Hematopoietic multipotent progenitor cell treated with erythropoietin and hydrocortisone succinate and interleukin-3 and kit ligand, for 8 days (in vitro differentiated cells): ENCODE measurements at regions not wholly inside any gene's neighbourhood (a gene's known extent, or its start where the extent isn't known, plus 50 kb on each side); places are given as distances from the start of the nearest gene placed in this dataset.

Experiments used
- DNase-seq: peaks from one replicate; pipeline ENCODE4 v3.0.0-alpha.2; 2015

DNA sequence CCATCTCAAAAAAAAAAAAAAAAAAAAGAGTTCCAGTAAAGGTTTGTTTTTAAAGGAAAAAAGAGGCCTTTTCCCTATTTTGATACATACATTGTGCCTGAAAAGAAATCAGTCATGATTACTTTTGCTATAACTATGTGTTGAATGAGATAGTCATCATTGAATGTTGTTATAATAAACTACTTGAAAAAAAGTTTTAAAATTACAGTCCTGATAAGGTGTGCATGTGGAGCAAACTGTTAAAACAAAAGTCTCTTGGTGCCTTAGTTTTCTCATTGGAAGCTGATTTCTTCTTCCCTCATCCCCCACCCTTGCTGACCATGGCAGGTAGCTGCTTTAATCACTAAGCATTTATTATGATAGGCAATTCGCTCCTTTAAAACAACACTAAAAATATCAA lies 172.3 kb upstream of the TBCA start:
- DNase-seq: no peak

DNA sequence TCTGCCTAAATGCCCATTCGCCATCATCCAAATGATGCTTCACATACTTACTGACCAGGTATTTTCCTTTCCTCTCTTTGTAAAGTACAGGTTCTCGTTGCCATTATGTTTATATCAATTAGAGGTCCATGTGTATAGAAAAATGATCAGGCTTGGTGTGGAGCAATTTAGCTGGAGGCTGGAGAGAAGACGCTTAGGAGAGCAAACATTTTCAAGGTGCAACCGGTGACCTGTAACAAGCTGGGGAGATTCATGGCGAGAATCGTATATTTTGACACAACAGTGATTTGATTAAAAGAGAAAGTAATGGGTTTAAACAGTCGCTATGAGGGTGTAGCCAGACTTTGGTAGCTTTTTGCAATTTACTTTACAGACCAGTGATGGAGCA lies 170.9 kb upstream of the TBCA start:
- DNase-seq: no peak

DNA sequence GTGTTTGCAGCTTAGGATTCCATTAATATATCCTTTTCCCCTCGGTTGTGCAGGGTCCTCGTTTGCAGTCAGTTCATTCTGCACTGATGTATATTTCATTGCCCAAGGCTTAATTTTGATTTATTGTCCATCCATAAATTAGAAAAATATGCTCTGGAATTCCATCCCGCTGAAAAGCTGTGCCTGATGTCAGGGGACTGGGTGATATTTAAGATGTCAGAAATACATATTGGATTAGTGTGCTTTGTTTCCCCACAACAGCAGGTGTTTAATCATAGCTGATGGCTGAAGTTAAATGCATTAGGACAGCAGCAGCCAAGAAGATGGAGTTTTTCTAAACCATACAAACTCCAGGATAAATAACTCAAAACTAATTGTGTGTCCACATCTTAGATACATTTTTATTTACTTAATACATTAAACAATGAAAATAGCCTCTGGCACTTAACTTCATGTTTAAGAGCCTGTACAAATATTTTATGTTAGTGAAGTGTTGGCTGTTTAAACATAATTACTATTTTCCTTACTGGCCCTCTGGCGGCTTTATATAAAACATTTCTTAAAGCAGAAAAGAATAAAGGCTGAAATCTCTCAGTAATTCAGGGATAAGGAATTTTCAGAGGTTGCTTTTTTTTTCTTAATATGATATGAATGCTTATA lies 170.4 kb upstream of the TBCA start:
- DNase-seq: no peak

DNA sequence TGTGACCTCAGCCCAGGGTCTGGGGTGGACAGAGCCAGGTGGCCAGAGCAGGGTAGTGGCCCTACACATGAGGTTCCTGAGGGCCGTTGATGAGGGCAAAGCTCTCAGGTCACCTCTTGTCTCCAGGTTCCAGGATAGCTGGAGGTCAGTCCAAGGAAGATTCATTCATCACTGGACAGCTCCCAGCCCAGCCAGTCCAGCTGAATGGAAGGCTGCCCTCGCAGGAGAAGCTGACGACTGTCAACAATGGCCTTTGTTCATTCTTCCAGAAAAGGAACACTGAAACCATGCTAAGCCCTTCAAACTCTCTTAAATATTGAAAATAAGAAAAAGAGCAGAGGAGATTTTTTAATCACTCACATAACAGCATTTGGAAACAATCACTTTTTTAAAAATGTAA lies 169.7 kb upstream of the TBCA start:
- no peak for DNase-seq

DNA sequence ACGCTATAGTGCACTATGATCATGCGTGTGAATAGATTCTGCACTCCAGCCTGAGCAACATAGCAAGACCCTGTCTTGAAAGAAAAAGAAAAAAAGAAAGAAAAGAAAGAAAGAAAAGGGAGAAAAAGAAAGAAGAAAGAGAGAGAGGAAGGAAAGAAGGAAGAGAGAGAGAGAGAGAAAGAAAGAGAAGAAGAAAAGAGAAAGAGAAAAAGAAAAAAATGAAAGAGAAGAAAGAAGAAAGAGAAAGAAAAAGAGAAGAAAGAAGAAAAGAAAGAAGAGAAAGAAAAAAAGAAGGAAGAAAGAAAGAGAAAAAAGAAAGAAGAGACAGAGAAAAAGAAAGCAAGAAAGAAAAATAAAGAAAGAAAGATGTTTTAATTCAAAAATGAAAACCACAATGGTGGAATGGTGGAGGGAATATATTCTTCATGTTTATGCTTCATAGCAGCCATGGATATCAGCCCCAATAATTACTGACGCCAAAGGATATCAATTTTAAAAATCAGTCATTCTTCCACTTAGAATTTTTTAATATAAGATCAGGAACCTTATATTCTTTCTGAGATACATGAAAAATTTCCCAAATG lies 168.7 kb upstream of the TBCA start:
- no peak for DNase-seq

DNA sequence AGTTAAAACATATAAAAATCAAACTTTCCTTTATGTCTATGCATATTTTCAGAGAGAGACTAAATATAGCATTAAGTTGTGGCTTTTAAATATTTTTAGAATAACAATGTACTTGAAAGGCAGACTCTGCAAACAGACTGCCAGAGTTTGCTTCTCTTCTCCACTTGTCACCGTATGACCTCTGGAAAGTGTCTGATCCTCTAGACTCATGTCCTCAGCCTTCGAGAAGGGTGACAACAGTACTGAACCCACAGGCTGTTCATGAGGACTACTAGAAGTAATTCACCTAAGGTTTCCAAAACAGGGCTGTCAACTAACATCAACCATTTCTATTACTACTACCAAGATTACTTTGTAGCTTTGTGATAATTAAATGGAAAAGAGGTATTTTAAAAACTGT lies 167.7 kb upstream of the TBCA start:
- no peak for DNase-seq

DNA sequence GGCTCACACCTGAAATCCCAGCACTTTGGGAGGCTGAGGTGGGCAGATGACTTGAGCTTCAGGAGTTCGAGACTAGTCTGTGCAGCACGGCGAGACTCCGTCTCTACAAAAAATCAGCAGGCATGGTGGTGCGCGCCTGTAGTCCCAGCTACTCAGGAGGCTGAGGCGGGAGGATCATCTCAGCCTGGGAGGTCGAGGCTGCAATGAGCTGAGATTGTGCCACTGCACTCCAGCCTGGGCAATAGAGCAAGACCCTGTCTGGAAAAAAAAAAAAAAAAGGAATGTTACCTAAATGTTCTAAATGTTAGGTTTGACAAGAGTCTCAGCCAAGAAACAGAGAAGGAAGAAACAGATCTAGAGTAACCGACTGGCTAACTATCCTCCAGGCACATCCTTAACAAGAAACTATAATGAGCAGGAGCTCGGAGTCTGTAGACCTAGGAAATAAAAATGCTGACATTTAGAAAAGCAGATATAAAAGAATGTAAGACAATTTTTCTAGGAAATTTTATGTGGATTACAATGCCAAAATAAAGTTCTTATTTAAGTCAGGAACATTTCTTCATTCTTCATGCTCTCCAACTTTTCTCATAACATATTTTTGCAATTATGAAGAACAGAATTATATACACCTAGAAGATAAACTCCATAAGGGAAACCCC lies 166.6 kb upstream of the TBCA start:
- DNase-seq: no peak

DNA sequence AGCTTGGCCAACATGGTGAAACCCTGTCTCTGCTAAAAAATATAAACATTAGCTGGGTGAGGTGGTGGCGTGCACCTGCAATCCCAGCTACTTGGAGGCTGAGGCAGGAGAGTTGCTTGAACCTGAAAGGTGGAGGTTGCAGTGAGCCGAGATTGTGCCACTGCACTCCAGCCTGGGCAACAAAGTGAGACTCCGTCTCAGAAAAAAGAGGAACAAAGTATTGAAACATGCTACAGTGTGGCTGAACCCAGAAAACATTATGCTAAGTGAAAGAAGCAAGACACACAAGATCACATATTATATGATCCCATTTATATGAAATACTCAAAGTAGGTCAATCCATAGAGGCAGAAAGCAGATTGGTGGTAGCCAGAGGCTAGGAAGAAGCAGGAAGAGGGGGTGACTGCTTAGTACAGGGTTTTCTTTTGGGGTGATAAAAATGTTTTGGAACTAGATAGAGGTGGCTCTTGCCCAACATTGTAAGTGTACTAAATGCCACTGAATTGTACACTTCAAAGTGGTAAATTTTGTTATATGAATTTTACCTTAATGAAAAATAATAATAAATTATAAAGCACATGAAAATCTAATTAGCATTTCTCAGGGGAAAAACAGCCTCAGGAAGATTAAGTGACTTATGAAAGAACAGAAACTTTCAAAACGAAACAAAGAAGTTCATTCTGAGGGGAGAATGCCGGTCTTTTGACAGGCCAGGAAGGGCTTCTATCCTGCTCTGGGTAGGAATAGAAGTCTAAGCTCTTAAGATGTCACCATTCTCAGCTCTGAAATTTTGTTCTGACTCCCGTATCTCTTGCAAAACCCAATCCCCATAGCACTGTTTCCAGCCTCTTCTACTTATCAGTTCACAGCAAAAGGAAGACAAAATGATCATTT lies 161.1 kb upstream of the TBCA start:
- DNase-seq: peak; percentile 41

DNA sequence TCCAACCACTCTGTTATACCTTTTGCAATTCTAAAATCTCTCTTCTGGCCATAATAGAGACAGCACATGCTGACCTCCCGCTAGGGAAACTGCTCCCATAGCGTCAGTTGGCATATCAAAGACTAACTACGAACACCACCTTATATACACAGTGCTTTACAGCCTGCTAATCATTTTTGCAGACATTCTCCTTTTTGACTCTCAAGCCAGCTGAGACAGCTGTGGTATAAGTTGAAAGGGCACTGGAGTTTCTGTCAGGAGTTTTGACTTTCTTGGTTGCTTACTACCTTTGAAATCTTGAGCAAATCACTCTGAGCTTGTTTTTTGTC lies 160.2 kb upstream of the TBCA start:
- DNase-seq: no peak

DNA sequence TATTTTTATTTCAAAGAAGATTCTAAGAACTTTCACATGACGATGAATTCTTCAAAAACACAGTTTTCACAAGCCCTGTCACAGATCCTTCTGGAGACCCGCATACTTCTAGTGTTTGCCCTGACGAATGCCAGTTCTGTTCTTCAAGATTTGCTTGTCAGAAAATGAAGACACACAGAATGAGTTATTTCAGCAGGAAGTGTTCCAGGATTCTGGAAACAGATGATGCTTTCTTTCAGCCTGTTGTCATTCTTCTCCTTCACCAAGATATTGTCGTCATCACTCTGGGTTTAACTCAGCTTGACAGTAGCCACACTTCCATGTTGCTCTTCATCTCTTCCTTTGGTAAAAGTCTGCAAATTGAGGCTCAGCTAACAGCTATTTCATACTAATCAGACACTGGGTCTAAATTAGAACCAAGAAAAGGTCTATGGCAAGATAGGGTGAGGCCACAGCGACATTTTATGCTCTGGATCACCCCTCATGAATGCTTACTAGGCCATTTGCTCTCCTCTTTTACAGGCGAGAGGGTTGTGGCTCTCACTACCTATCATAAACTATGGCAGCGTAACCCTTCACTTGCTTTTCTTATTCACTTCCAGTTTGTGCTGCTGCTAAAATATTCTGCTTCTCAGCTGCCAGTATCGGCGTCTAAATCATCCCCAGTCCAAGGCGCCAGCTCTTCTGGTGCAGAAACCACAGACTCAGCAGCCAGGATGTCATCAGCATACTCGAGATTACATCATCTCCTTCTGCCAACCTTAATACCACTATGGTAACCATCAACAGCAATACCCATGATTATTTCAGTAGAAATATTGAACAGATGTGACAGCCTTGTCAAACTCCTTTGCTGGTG lies 159.6 kb upstream of the TBCA start:
- DNase-seq: peak; percentile 54

DNA sequence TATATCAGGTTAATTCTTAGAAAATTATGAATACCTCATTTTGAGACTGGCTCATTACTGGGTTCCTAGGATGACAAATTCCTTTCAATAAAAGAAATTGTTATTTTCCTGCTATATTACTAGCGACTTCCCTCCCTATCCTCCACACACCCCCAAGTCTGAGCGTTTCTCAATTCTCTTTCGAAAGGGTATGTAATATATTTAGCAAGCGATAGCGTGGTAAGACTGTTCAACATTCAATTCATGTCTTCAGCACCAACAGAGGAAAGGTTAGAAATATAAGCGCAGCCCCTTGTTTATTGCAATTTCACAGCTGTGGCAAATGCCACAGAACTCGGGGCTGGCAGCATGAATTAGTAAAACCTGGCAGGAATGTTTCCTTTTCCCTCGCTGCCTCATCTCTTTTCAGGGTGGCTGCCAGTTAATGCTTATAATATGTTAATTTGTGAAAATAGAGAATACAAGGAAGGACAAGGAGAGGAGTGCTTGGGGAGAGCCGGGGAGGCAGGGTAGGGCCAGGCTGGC lies 152.7 kb upstream of the TBCA start:
- no peak for DNase-seq

DNA sequence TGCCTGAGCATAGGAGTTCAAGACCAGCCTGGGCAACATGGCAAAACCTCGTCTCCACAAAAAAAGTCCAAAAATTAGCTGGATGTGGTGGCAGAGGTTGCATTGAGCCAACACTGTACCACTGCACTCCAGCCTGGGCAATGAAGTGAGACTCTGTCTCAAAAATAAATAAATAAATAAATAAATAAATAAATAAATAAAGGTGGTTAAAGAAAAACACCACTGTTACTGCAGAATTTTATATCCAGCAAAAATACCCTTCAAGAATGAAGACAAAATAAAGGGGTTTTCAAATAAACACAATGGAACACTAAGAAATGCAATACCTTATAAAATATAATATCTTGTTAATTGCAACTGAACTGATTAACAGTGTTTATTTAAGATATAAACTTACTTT lies 150.2 kb upstream of the TBCA start:
- no peak for DNase-seq

DNA sequence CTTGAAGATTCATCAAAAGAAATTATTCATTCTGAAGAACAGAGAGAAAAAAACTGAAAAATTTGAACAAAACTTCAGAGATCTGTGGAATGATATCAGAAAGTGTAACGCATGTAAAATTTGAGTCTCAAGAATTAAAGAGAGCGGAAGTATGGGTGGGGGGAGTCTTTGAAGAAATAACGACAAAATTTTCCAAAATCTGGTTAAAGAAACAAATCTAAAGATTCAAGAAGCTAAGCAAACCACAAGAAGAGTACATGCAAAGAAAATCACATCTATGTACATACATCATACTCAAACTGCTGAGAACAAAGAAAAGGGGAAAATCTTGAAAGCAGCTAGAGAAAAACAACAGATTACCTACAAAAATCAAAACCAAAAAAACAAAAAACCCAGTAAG lies 149.4 kb upstream of the TBCA start:
- DNase-seq: no peak

DNA sequence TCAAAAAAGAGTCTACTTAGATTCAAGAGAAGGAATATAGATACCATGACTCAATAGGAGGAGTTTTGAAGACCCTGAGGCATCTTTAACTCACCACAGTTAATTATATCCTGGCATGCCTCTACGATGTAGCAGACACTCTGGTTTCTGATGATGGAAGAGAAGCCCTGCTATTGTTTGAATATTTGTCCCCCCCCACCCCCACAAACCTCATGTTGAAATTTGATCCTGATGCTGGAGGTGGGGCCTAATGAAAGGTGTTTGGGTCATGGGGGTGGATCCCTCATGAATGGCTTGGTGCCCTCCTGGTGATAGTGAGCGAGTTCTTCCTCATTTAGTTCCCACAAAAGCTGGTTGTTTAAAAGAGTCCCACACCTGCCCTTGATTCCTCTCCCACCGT lies 147.9 kb upstream of the TBCA start:
- DNase-seq: no peak

DNA sequence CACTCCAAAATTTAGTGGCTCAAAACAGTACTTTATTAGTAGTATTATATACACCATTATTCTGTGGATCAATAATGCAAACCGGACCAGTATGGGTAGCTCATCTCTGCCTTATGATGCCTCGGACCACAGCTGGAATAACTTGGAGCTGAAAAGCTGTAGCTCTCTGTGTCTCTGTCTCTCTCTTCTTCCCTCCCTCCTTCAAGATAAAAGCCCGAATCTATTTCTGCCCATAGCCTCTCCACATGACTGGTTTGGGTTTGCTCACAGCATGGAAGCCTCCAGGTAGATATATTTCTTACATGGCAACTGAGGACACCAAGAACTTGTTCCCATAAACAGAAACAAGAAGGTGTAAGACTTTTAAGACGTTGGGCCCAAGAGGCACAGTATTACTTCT lies 147.5 kb upstream of the TBCA start:
- no peak for DNase-seq

DNA sequence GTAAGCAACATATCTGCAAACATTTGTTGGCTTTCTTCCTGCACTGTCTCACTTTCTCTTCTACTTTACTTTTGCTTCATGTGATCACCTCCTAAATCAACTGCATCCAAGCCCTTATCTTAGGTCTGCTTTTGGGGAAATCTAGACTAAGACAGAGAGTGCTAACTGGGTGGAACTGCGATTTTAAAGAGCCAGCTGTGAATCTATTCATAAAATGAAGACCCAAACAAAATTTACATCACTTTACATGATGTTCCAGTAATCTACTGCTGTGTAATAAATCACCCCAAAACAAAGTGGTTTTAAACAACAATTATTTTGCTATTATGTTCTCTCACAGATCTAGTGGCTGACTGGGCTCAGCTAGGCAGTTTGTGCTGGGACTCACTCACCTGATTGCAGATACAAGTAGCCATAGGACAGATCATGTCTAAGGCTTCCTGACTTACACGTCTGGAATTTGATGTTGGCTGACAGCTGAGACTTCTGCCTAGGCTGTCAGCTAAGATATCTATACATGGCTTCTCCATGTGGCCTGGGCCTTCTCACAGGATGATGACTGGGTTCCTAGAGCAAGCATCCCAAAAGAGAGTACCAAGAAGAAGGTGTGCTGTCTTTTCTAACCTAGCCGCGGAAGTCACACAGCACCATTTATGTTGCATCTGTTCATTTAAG lies 145.1 kb upstream of the TBCA start:
- no peak for DNase-seq

DNA sequence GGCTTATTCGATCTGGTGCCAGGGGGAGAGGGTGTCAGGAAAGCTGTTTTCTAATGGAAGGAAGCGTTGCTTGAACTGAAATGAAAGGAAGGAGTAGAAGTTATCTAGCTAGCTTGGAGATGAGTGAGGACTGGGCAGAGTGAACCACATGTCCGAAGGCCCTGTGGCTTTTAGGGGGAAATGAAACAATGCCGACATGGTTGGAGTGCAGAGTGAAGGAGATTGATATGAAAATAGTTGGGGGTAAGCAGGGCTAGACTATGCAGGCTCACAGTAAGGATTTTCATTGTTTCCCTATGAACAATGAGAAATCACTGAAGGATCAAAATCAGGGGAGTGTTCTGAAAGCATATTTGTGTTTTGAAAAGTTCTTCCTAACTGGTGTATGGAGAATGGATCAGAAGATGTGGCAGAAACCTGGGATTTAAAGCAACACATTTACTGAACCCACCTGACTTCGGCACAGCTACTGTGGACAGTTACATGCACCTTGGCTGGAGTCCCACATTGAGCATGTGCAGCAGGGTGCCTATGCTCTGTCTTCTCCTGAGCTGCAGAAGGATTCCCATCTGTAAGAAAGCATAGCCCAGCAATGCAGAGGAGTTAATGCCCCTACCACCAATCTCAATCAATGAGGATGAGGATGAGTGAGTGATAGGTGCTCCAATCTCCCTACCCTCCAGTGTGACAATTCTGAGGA lies 144.4 kb upstream of the TBCA start:
- DNase-seq: no peak

DNA sequence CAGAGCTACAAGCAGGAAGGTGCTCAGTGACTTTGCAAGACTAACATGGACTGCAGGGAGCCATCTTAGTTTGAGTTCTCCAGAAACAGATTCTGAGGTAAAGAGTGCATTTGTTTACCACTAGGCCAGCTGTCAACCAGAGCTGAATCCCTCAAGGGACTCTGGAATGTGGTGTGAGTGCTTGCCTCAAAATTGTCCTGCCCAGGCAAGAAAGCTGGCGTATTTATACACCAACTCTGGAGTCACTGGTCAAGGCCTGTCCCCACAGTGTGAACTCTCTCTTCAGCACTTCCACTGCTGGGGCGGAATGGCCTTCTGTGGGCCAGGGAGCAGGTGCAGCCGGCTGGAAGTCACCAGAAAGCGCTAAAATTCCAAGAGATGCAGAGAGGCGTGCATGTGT lies 139.2 kb upstream of the TBCA start:
- DNase-seq: no peak

DNA sequence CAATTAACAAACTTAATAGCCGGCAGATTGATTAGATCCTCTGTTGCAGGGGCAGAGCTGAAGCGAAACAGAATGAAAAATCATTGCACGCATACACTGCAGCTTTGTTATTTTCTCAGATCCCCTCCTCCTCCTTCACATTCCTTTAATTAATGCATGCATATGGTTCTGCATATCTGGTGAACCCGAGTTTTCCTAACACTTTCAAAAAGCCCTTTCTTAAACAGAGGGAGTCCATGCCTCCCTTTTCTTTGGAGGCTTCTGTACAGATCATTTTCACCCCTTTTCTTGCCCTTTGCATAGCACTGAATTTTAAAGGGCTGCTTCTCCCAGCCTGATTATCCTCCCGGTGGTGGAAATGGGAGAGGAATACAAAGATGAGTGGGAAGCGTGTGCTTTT lies 136.6 kb upstream of the TBCA start:
- no peak for DNase-seq

DNA sequence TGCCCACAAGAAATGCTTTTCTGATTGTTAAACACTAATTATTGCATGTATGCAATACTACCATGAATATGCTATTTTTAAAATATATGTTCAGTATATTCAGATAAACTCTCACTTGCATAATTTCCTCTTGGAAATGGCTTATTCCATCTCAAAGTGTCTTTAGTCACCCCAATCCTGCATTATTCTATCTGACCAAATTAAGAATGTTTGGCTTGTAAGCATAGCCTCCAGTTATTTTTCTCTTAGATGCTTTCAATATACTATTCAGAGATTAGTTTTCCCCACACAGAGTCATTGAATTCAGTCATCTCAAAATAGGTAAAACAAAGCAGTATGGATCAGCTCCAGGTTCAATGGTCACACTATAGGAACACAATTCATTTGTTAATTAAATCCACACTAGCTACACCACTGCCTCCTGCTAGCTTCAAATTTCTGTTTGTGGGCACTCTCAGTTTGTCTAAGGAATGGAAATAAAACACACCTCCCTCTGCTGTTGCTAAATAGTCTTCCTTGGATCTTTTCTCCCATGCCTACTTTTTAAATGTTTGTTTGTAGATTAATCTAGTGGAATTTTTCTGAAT lies 134.6 kb upstream of the TBCA start:
- no peak for DNase-seq

DNA sequence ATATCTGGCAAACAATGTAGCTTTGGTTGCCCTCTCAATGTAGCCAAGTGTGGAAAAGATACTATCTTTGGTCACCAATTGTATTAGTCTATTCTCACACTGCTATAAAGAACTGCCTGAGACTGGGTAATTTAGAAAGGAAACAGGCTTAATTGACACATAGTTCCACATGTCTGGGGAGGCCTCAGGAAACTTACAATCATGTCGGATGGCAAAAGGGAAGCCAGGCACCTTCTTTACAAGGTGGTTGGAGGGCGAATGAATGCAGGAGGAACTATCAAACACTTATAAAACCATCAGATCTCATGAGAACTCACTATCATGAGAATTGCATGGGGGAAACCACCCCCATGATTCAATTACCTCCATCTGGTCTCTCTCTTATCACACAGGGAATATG lies 133.1 kb upstream of the TBCA start:
- no peak for DNase-seq
